Gastroesophageal sphincter (tissue), 3 donors: ENCODE measurements at regions not wholly inside any gene's neighbourhood (a gene's known extent, or its start where the extent isn't known, plus 50 kb on each side); places are given as distances from the start of the nearest gene placed in this dataset.

Experiments used
- EP300 ChIP-seq: sonication (generic); formaldehyde crosslinking; IDR thresholded peaks from one replicate; pipeline ENCODE4 v1.6.1; 2017; ENCODE audit warnings: antibody characterized with exemption, mild to moderate bottlenecking
- POLR2A ChIP-seq, 2 donors: fragments of 450-650 bp; IDR thresholded peaks; one replicate each; pipeline ENCODE4 v1.6.1; 2017; ENCODE audit warnings: antibody characterized with exemption in 2 of 2, mild to moderate bottlenecking in 2 of 2, moderate library complexity in 1 of 2
- POLR2AphosphoS5 ChIP-seq: sonication (generic); formaldehyde crosslinking; IDR thresholded peaks from one replicate; pipeline ENCODE4 v1.6.1; 2017; ENCODE audit warnings: antibody characterized with exemption
- TF ChIP-seq, protein P1 (sequence below), 4 experiments: fragments of 200-600 bp in 2 of 4; fragments of 450-650 bp in 2 of 4; sonication (generic) in 1 of 4; IDR thresholded peaks; one replicate each; pipeline ENCODE4 v1.5.1; 2017 to 2019; ENCODE audit warnings: antibody characterized with exemption in 4 of 4, mild to moderate bottlenecking in 2 of 4, moderate library complexity in 2 of 4

DNA sequence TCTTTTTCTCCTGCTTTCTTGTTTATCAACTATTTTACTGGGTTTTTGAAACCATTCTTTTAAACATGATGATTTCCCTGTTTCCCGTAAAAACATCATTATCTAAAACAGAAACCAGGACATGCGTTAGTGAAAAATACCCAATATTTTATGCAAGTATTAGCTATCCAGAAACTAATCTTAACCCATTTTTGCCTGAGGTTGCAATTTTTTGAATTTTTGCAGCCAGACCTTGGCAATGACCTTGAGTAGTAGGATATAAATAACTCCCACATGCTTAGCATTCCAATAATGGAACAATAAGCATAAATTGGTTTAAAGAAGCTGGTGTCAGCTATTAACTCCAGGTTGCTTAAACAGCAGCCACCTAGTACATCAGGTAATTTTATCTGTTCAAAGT, 308.9 kb upstream of the ANO3 start:
- TF ChIP-seq, protein P1, sequence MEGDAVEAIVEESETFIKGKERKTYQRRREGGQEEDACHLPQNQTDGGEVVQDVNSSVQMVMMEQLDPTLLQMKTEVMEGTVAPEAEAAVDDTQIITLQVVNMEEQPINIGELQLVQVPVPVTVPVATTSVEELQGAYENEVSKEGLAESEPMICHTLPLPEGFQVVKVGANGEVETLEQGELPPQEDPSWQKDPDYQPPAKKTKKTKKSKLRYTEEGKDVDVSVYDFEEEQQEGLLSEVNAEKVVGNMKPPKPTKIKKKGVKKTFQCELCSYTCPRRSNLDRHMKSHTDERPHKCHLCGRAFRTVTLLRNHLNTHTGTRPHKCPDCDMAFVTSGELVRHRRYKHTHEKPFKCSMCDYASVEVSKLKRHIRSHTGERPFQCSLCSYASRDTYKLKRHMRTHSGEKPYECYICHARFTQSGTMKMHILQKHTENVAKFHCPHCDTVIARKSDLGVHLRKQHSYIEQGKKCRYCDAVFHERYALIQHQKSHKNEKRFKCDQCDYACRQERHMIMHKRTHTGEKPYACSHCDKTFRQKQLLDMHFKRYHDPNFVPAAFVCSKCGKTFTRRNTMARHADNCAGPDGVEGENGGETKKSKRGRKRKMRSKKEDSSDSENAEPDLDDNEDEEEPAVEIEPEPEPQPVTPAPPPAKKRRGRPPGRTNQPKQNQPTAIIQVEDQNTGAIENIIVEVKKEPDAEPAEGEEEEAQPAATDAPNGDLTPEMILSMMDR (IDR thresholded peaks at IDR 0.05): no peak
- TF ChIP-seq POLR2AphosphoS5: no peak
- TF ChIP-seq POLR2A (IDR thresholded peaks at IDR 0.05): no peak
- no peak for TF ChIP-seq EP300
